Liver (tissue), 7 donors: ENCODE measurements at regions not wholly inside any gene's neighbourhood (a gene's known extent, or its start where the extent isn't known, plus 50 kb on each side); places are given as distances from the start of the nearest gene placed in this dataset.

Experiments used
- DNase-seq: peaks from one replicate; pipeline ENCODE4 v3.0.0-alpha.2; 2017; ENCODE audit warnings: low spot score
- H3K27ac ChIP-seq, 2 donors: one replicate each; pipeline ENCODE4 v1.7.0; 2013; ENCODE audit warnings: inconsistent platforms in 2 of 2, low read length in 2 of 2, control low read depth in 1 of 2, low read depth in 1 of 2, mild to moderate bottlenecking in 1 of 2
- H3K27me3 ChIP-seq, 4 donors: one replicate each; pipeline versions ENCODE4 v1.6.1 to v1.7.0; 2013; ENCODE audit warnings: low read length in 3 of 4, inconsistent platforms in 1 of 4, mild to moderate bottlenecking in 1 of 4, moderate library complexity in 1 of 4; ENCODE audit not compliant: control insufficient read depth in 4 of 4, insufficient read depth in 4 of 4
- H3K36me3 ChIP-seq, 4 donors: one replicate each; pipeline versions ENCODE4 v1.6.1 to v1.7.0; 2013; ENCODE audit warnings: low read length in 3 of 4, mild to moderate bottlenecking in 3 of 4, low read depth in 1 of 4, moderate library complexity in 1 of 4; ENCODE audit not compliant: control insufficient read depth in 4 of 4, insufficient read depth in 3 of 4
- H3K4me1 ChIP-seq, 4 donors: one replicate each; pipeline versions ENCODE4 v1.6.1 to v1.7.0; 2013; ENCODE audit warnings: low read length in 3 of 4, mild to moderate bottlenecking in 3 of 4, moderate library complexity in 1 of 4; ENCODE audit not compliant: control insufficient read depth in 4 of 4, insufficient read depth in 4 of 4
- H3K4me3 ChIP-seq, 3 donors: one replicate each; pipeline versions ENCODE4 v1.6.1 to v1.7.0; 2013; ENCODE audit warnings: low read length in 3 of 3, control low read depth in 1 of 3, low read depth in 1 of 3, mild to moderate bottlenecking in 1 of 3
- H3K9ac ChIP-seq, 2 donors: one replicate each; pipeline ENCODE4 v1.7.0; 2013; ENCODE audit warnings: low read length in 2 of 2, mild to moderate bottlenecking in 2 of 2, moderate library complexity in 2 of 2, control low read depth in 1 of 2, low read depth in 1 of 2
- H3K9me3 ChIP-seq, 4 donors: one replicate each; pipeline versions ENCODE4 v1.6.1 to v1.7.0; 2013; ENCODE audit warnings: low read length in 3 of 4; ENCODE audit not compliant: control insufficient read depth in 4 of 4
- EGR1 ChIP-seq, 2 donors: IDR thresholded peaks; 2 replicates each; pipeline ENCODE4 v1.6.1; 2016 to 2018; ENCODE audit warnings: antibody characterized with exemption in 2 of 2, low read depth in 2 of 2
- FOXA1 ChIP-seq: IDR thresholded peaks from 2 replicates; pipeline ENCODE4 v1.6.1; 2016; ENCODE audit warnings: antibody characterized with exemption
- HNF4A ChIP-seq, 2 donors: conservative IDR thresholded peaks; 2 replicates each; pipeline ENCODE4 v1.6.1; 2016; ENCODE audit warnings: antibody characterized with exemption in 2 of 2, mild to moderate bottlenecking in 2 of 2
- NR2F2 ChIP-seq: IDR thresholded peaks from 2 replicates; pipeline ENCODE4 v1.6.1; 2016; ENCODE audit warnings: antibody characterized with exemption
- RXRA ChIP-seq, 2 donors: IDR thresholded peaks; 2 replicates each; pipeline ENCODE4 v1.6.1; 2017 to 2018; ENCODE audit warnings: antibody characterized with exemption in 2 of 2, mild to moderate bottlenecking in 1 of 2
- YY1 ChIP-seq: IDR thresholded peaks from 2 replicates; pipeline ENCODE4 v1.6.1; 2016; ENCODE audit warnings: antibody characterized with exemption, mild to moderate bottlenecking
- ZBTB33 ChIP-seq: IDR thresholded peaks from 2 replicates; pipeline ENCODE4 v1.6.1; 2016; ENCODE audit warnings: antibody characterized with exemption
- WGBS: extraction: QIAGEN DNeasy Blood & Tissue Kit; methylation state at CpG from one replicate; pipeline ENCODE4 v1.1.7; 2013; 5-methylcytosine and 5-hydroxymethylcytosine counted together
- TF ChIP-seq, protein P1 (sequence below): IDR thresholded peaks from 2 replicates; pipeline ENCODE4 v1.6.1; 2016; ENCODE audit warnings: antibody characterized with exemption, mild to moderate bottlenecking
- donor health status: healthy.
- donor health status: healthy.
- donor health status: healthy.
- donor health status: healthy.

- TF ChIP-seq EGR1 (IDR thresholded peaks at IDR 0.05; ENCODE audit: low read depth in 2 of 2) (no peak), HNF4A (conservative IDR thresholded peaks at IDR 0.05) (peak; percentile 40 to 50), RXRA (IDR thresholded peaks at IDR 0.05) (peak in 1 of 2 donors; percentile 22)
- DNase-seq = peak; percentile 40
- Histone ChIP-seq H3K36me3 (no peaks in the 10 kb centered on the region), H3K4me1 (peaks cover 0 to 8% (median 3%) of the 10 kb centered on the region in 4 donors), H3K27me3 (no peaks in the 10 kb centered on the region), H3K27ac (no peak overlapping the region), H3K9ac (no peak overlapping the region), H3K9me3 (no peaks in the 10 kb centered on the region), H3K4me3 (no peak overlapping the region)
- WGBS = 85% methylated on average over 10 of the region's 10 CpGs
Observed at GRCh38 chr22:27433585-27434190, 367.9 kb downstream of the MN1 start.

DNA sequence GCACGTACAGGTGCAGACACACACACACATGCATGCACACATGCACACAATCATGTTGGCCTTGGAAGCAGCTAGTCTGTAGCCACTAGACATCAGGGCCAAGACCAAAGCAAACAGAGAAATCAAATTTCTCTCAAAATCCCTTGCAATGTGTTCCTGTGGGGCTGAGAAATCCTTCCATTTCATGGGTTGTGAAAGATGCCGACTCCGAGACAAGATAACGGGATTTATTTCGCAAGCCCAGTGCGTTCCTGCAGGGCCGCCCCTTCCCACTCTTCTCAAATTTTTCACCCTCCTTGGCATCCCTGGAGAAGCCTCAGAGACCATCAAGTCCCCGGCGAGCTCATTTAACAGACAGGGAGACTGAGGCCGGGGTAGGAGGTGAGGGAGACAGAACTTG, 366.7 kb downstream of the MN1 start:
- 84% methylated on average over 10 of the region's 10 CpGs for WGBS
- no peak for TF ChIP-seq HNF4A (conservative IDR thresholded peaks at IDR 0.05)
- no peak for TF ChIP-seq FOXA1
- no peak for TF ChIP-seq RXRA (IDR thresholded peaks at IDR 0.05)
- no peak for TF ChIP-seq ZBTB33
- DNase-seq = no peak
- H3K4me3 ChIP-seq = no peak overlapping the region
- peaks cover 0 to 3% (median 0%) of the 10 kb centered on the region in 4 donors for H3K27me3 ChIP-seq
- no peaks in the 10 kb centered on the region for H3K36me3 ChIP-seq
- no peaks in the 10 kb centered on the region for H3K9me3 ChIP-seq
- no peak overlapping the region for H3K9ac ChIP-seq
- peaks cover 0 to 8% (median 3%) of the 10 kb centered on the region in 4 donors for H3K4me1 ChIP-seq
- no peak overlapping the region for H3K27ac ChIP-seq

DNA sequence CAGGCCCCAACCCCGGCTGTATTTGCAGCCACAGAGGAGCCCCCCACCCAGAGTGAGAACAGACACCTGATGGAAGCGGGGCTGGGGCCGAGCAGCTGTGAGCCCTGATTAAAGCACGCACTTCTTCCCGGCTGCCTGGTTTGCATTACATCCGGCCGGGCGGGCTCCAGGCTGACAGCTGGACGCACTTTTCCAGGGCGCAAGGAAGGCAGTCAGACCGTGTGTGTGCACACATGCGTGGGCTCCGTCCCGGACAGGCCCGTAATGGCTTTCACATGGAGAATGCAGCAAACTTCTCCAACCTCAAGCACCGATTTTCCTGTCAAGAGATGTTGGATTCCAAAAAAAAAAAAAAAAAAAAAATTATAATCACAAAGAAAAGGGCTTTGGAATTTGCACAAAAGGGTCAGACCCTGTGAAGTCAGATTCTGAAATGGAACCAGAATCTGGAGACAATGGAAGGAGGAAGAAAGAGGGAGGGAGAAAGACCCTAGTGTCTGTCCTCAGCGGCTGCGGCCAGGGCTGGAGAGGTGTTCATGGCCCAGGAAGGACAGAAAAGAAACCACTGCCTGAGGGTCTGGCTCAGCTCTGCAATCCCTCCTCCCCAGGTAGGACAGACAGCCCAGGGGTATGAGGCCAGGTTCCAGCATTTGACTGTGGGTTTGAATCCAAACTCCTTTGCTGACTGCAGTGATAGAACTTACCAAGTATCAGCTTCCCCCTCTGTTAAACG, 365.5 kb downstream of the MN1 start:
- peaks cover 0 to 3% (median 0%) of the 10 kb centered on the region in 4 donors for H3K27me3 ChIP-seq
- WGBS = 71% methylated on average over 19 of the region's 19 CpGs
- no peak for DNase-seq

More for the DNA sequence above, 365.5 kb downstream of the MN1 start:
- H3K4me3 ChIP-seq = no peak overlapping the region
- H3K9me3 ChIP-seq = no peaks in the 10 kb centered on the region
- H3K9ac ChIP-seq = no peak overlapping the region
- H3K27ac ChIP-seq = no peak overlapping the region
- TF ChIP-seq, protein P1, sequence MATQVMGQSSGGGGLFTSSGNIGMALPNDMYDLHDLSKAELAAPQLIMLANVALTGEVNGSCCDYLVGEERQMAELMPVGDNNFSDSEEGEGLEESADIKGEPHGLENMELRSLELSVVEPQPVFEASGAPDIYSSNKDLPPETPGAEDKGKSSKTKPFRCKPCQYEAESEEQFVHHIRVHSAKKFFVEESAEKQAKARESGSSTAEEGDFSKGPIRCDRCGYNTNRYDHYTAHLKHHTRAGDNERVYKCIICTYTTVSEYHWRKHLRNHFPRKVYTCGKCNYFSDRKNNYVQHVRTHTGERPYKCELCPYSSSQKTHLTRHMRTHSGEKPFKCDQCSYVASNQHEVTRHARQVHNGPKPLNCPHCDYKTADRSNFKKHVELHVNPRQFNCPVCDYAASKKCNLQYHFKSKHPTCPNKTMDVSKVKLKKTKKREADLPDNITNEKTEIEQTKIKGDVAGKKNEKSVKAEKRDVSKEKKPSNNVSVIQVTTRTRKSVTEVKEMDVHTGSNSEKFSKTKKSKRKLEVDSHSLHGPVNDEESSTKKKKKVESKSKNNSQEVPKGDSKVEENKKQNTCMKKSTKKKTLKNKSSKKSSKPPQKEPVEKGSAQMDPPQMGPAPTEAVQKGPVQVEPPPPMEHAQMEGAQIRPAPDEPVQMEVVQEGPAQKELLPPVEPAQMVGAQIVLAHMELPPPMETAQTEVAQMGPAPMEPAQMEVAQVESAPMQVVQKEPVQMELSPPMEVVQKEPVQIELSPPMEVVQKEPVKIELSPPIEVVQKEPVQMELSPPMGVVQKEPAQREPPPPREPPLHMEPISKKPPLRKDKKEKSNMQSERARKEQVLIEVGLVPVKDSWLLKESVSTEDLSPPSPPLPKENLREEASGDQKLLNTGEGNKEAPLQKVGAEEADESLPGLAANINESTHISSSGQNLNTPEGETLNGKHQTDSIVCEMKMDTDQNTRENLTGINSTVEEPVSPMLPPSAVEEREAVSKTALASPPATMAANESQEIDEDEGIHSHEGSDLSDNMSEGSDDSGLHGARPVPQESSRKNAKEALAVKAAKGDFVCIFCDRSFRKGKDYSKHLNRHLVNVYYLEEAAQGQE = no peak
- TF ChIP-seq NR2F2 = no peak
- TF ChIP-seq YY1 = no peak
- no peak for TF ChIP-seq RXRA (IDR thresholded peaks at IDR 0.05)
- H3K36me3 ChIP-seq = no peaks in the 10 kb centered on the region
- H3K4me1 ChIP-seq = peaks cover 0 to 8% (median 3%) of the 10 kb centered on the region in 4 donors
